Neural progenitor cell (in vitro differentiated cells): ENCODE measurements at regions not wholly inside any gene's neighbourhood (a gene's known extent, or its start where the extent isn't known, plus 50 kb on each side); places are given as distances from the start of the nearest gene placed in this dataset.

ENCODE experiments used
- DNase-seq: peaks from one replicate; pipeline ENCODE4 v3.0.0-alpha.2; 2016; ENCODE audit warnings: low spot score
- H2AFZ ChIP-seq: fragments of 200-600 bp; sonication (generic); replicated peaks from 2 replicates; pipeline ENCODE4 v1.6.1; 2016; ENCODE audit warnings: antibody characterized with exemption
- H3F3A ChIP-seq: fragments of 200-600 bp; sonication (generic); 2 replicates; pipeline ENCODE4 v1.6.1; 2016; ENCODE audit warnings: antibody characterized with exemption, low read depth
- H3K27ac ChIP-seq: fragments of 200-600 bp; sonication (generic); 2 replicates; pipeline ENCODE4 v1.5.1; 2016; ENCODE audit warnings: mild to moderate bottlenecking
- H3K27me3 ChIP-seq: fragments of 200-600 bp; sonication (generic); 2 replicates; pipeline ENCODE4 v1.6.1; 2016; ENCODE audit warnings: mild to moderate bottlenecking, moderate library complexity
- H3K36me3 ChIP-seq: fragments of 200-600 bp; sonication (generic); 2 replicates; pipeline ENCODE4 v1.5.1; 2016
- H3K4me1 ChIP-seq: fragments of 200-600 bp; sonication (generic); 2 replicates; pipeline ENCODE4 v1.6.1; 2016; ENCODE audit warnings: mixed run types
- H3K4me2 ChIP-seq: fragments of 200-600 bp; sonication (generic); 2 replicates; pipeline ENCODE4 v1.6.1; 2016
- H3K4me3 ChIP-seq: fragments of 200-600 bp; sonication (generic); 2 replicates; pipeline ENCODE4 v1.5.1; 2016
- H3K79me2 ChIP-seq: fragments of 200-600 bp; sonication (generic); 2 replicates; pipeline ENCODE4 v1.6.1; 2016; ENCODE audit warnings: low read depth
- H3K9ac ChIP-seq: fragments of 200-600 bp; sonication (generic); 2 replicates; pipeline ENCODE4 v1.6.1; 2016
- H3K9me3 ChIP-seq: fragments of 200-600 bp; sonication (generic); 2 replicates; pipeline ENCODE4 v1.5.1; 2016; ENCODE audit warnings: low read depth
- H4K20me1 ChIP-seq: fragments of 200-600 bp; sonication (generic); 2 replicates; pipeline ENCODE4 v1.6.1; 2016; ENCODE audit warnings: low read depth
- H3K27ac Mint-ChIP-seq: 3 replicates; pipeline ENCODE4 v1.8.0; 2021; ENCODE audit warnings: mixed read lengths
- H3K27me3 Mint-ChIP-seq: 2 replicates; pipeline ENCODE4 v1.8.0; 2022; ENCODE audit warnings: low read depth, mild to moderate bottlenecking, inconsistent platforms, moderate library complexity, mixed read lengths; ENCODE audit not compliant: insufficient read depth
- H3K36me3 Mint-ChIP-seq: 3 replicates; pipeline ENCODE4 v1.8.0; 2021; ENCODE audit warnings: mixed read lengths
- H3K4me1 Mint-ChIP-seq: 3 replicates; pipeline ENCODE4 v1.8.0; 2021; ENCODE audit warnings: mixed read lengths
- H3K4me3 Mint-ChIP-seq: 3 replicates; pipeline ENCODE4 v1.8.0; 2021; ENCODE audit warnings: mild to moderate bottlenecking, moderate library complexity, mixed read lengths
- H3K9me3 Mint-ChIP-seq: 3 replicates; pipeline ENCODE4 v1.8.0; 2020; ENCODE audit warnings: mixed read lengths
- CTCF ChIP-seq: fragments of 200-600 bp; sonication (generic); IDR thresholded peaks from 2 replicates; pipeline ENCODE4 v1.5.1; 2017; ENCODE audit warnings: antibody characterized with exemption, mild to moderate bottlenecking
- EZH2 ChIP-seq: fragments of 200-600 bp; sonication (generic); IDR thresholded peaks from 2 replicates; pipeline ENCODE4 v1.6.1; 2017; ENCODE audit warnings: antibody characterized with exemption, mild to moderate bottlenecking, moderate library complexity
- EZH2phosphoT487 ChIP-seq: fragments of 200-600 bp; sonication (generic); IDR thresholded peaks from 2 replicates; pipeline ENCODE4 v1.6.1; 2017; ENCODE audit warnings: antibody characterized with exemption

DNA sequence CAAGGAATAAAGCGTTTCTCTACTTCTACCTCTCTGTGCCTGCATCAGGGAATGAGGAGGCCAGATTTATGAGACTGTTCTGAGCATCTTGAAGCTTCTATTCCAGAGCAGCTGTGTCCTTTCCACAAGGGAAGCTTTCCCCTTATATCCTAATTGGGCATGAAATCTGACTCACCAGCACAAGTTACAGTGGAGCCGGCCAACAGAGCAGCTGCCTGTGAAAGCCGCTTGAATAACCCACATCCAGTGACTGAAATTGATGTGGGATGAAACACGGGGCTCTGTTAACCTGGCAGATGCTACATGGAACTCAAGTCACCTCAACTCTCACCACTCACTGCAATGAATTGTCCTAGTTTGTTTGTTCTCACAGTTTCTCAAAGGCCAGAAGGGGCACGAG is 400.3 kb downstream of the TFAP2A start:
- Histone ChIP-seq H2AFZ (no peak overlapping the region), H3K4me1 (no peaks in the 10 kb centered on the region), H3K4me3 (no peak overlapping the region), H4K20me1 (no peaks in the 10 kb centered on the region), H3K9ac (no peak overlapping the region), H3F3A (no peaks in the 10 kb centered on the region), H3K9me3 (no peaks in the 10 kb centered on the region), H3K27me3 (no peaks in the 10 kb centered on the region), H3K27ac (no peak overlapping the region), H3K79me2 (no peaks in the 10 kb centered on the region), H3K4me2 (no peak overlapping the region), H3K36me3 (no peaks in the 10 kb centered on the region)
- H3K27ac Mint-ChIP-seq = no peak overlapping the region
- peak; percentile 15 for DNase-seq
- peaks cover 9% of the 10 kb centered on the region for H3K9me3 Mint-ChIP-seq
- no peak overlapping the region for H3K4me3 Mint-ChIP-seq
- H3K4me1 Mint-ChIP-seq = peaks cover 3% of the 10 kb centered on the region
- no peaks in the 10 kb centered on the region for H3K27me3 Mint-ChIP-seq
- TF ChIP-seq CTCF (no peak), EZH2phosphoT487 (no peak), EZH2 (no peak)
- no peaks in the 10 kb centered on the region for H3K36me3 Mint-ChIP-seq

DNA sequence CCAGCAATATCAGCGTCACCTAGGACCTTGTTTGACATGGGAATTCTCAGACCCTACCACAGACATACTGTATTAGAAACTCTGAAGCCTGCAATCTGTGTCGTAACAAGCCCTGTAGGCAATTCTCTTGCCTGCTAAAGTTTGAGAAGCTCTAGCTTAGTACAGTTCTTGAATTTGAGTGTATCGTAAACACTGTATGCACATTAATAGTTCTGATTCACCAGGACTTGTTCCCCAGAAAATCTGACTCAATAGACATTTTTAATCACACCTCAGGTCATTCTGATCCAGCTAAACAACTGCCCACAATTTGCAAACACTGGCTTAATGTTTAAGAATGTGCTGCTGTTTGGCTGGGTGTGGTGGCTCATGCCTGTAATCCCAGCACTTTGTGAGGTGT is 414.3 kb downstream of the TFAP2A start:
- no peak overlapping the region for H3K4me3 Mint-ChIP-seq
- Histone ChIP-seq H3K27me3 (no peaks in the 10 kb centered on the region), H3K4me2 (no peak overlapping the region), H3F3A (no peaks in the 10 kb centered on the region), H2AFZ (no peak overlapping the region), H3K9ac (no peak overlapping the region), H3K9me3 (no peaks in the 10 kb centered on the region), H3K27ac (no peak overlapping the region), H4K20me1 (no peaks in the 10 kb centered on the region), H3K4me1 (no peaks in the 10 kb centered on the region), H3K36me3 (no peaks in the 10 kb centered on the region), H3K79me2 (no peaks in the 10 kb centered on the region), H3K4me3 (no peak overlapping the region)
- no peak for DNase-seq
- H3K27me3 Mint-ChIP-seq = peaks cover 2% of the 10 kb centered on the region
- H3K27ac Mint-ChIP-seq = no peak overlapping the region
- no peaks in the 10 kb centered on the region for H3K36me3 Mint-ChIP-seq
- H3K9me3 Mint-ChIP-seq = no peaks in the 10 kb centered on the region
- H3K4me1 Mint-ChIP-seq = peaks cover 3% of the 10 kb centered on the region
- no peak for TF ChIP-seq EZH2phosphoT487
- no peak for TF ChIP-seq EZH2
- TF ChIP-seq CTCF = no peak

DNA sequence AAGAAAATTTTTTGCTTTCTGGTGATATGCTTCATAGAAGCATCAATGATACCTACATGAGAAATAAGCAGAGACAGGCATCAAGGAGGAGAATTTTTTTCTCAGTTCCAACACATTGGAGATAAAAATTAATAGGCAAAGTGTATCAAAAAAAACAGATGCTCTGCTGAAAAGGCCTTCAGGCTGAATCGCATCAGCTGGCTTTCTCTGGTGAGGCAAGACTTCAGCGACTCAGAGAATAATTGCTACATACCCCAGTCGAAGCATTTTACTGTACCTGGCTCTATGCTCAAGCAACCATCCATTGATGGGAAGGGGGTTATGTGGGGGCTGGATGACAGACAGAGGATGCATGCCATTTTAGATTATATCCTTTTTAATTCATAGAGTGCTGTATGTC is 415.1 kb downstream of the TFAP2A start:
- TF ChIP-seq CTCF (no peak), EZH2phosphoT487 (no peak), EZH2 (no peak)
- Histone ChIP-seq H3K4me1 (no peaks in the 10 kb centered on the region), H4K20me1 (no peaks in the 10 kb centered on the region), H3K27ac (no peak overlapping the region), H3K79me2 (no peaks in the 10 kb centered on the region), H3K27me3 (no peaks in the 10 kb centered on the region), H3K4me2 (no peak overlapping the region), H3K9me3 (no peaks in the 10 kb centered on the region), H3F3A (no peaks in the 10 kb centered on the region), H3K4me3 (no peak overlapping the region), H3K36me3 (no peaks in the 10 kb centered on the region), H3K9ac (no peak overlapping the region), H2AFZ (no peak overlapping the region)
- Mint-ChIP-seq H3K9me3 (no peaks in the 10 kb centered on the region), H3K27me3 (no peaks in the 10 kb centered on the region), H3K4me3 (no peak overlapping the region), H3K4me1 (peaks cover 3% of the 10 kb centered on the region), H3K27ac (no peak overlapping the region), H3K36me3 (no peaks in the 10 kb centered on the region)
- DNase-seq = no peak

GRCh38 chr6:9986273-9986672 is 428.6 kb downstream of the TFAP2A start:
- Mint-ChIP-seq H3K27me3 (peaks cover 2% of the 10 kb centered on the region), H3K36me3 (no peaks in the 10 kb centered on the region), H3K4me1 (no peaks in the 10 kb centered on the region), H3K4me3 (no peak overlapping the region), H3K9me3 (peaks cover 2% of the 10 kb centered on the region), H3K27ac (no peak overlapping the region)
- no peaks in the 10 kb centered on the region for H3K36me3 ChIP-seq
- H3F3A ChIP-seq = no peaks in the 10 kb centered on the region
- no peak for TF ChIP-seq EZH2phosphoT487
- no peak for TF ChIP-seq CTCF
- no peak for TF ChIP-seq EZH2
- no peak overlapping the region for H2AFZ ChIP-seq
- no peak overlapping the region for H3K27ac ChIP-seq
- H3K4me3 ChIP-seq = no peak overlapping the region
- no peaks in the 10 kb centered on the region for H4K20me1 ChIP-seq
- peaks cover 16% of the 10 kb centered on the region for H3K9me3 ChIP-seq
- H3K9ac ChIP-seq = no peak overlapping the region
- no peaks in the 10 kb centered on the region for H3K79me2 ChIP-seq
- H3K4me1 ChIP-seq = no peaks in the 10 kb centered on the region
- no peaks in the 10 kb centered on the region for H3K27me3 ChIP-seq
- H3K4me2 ChIP-seq = no peak overlapping the region
- no peak for DNase-seq
